ENCODE measurements at regions not wholly inside any gene's neighbourhood (a gene's known extent, or its start where the extent isn't known, plus 50 kb on each side); places are given as distances from the start of the nearest gene placed in this dataset.

DNA sequence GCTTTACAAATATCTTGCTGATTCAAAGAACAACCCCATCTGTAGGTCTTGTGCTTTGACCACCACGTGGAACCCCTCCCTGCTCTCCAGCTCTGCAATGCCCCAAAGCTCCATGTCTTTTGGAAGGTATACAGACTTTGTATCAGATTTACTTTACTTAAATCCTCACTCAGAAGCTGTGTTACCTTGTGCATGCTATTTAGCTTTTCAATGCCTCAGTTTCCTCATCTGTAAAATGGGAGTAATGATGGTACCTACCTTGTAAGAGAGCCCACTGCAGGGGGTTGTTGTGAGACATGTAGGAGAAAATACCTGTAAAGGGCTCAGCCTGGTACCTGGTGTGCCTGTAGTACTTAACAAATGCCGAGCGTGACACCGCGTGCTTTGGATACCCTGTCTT, 200.2 kb upstream of the CHD6 start:
- DNase-seq (ENCODE audit: insufficient read length, low spot score) (no peak), FAIRE-seq (no peak)
- no peak for TF ChIP-seq CTCF (IDR thresholded peaks at IDR 0.05; ENCODE audit: insufficient read depth, missing control alignments)

- no peak for DNase-seq (ENCODE audit: insufficient read length, low spot score)
- no peak for TF ChIP-seq CTCF (IDR thresholded peaks at IDR 0.05; ENCODE audit: insufficient read depth, missing control alignments)
- no peak for FAIRE-seq
Measured at GRCh38 chr20:41811456-41811855, 193.3 kb upstream of the CHD6 start.

GRCh38 chr20:41800040-41800439, 181.9 kb upstream of the CHD6 start:
- no peak for DNase-seq (ENCODE audit: insufficient read length, low spot score)
- FAIRE-seq = no peak
- no peak for TF ChIP-seq CTCF (IDR thresholded peaks at IDR 0.05; ENCODE audit: insufficient read depth, missing control alignments)

- no peak for TF ChIP-seq CTCF (IDR thresholded peaks at IDR 0.05; ENCODE audit: insufficient read depth, missing control alignments)
- FAIRE-seq (no peak), DNase-seq (ENCODE audit: insufficient read length, low spot score) (no peak)
Measured at GRCh38 chr20:41798930-41799502, 180.8 kb upstream of the CHD6 start.

DNA sequence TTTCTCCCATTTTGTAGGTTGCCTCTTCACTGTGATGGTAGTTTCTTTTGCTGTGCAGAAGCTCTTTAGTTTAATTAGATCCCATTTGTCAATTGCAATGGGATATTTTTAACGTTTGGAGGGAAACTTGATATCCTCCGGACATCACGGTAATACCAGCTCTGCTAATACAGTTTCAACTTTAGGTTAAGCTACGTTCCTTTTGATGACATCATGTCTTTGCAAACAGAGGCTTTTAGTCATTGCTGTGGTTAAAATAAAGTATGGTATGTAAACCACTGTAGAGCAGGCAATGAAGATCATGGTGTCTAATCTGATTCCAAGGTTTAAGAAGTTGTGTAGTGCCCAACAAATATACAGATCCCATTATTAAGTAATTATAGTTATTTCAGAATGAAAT, 168.0 kb upstream of the CHD6 start:
- no peak for TF ChIP-seq CTCF (IDR thresholded peaks at IDR 0.05; ENCODE audit: insufficient read depth, missing control alignments)
- FAIRE-seq = no peak
- no peak for DNase-seq (ENCODE audit: insufficient read length, low spot score)

DNA sequence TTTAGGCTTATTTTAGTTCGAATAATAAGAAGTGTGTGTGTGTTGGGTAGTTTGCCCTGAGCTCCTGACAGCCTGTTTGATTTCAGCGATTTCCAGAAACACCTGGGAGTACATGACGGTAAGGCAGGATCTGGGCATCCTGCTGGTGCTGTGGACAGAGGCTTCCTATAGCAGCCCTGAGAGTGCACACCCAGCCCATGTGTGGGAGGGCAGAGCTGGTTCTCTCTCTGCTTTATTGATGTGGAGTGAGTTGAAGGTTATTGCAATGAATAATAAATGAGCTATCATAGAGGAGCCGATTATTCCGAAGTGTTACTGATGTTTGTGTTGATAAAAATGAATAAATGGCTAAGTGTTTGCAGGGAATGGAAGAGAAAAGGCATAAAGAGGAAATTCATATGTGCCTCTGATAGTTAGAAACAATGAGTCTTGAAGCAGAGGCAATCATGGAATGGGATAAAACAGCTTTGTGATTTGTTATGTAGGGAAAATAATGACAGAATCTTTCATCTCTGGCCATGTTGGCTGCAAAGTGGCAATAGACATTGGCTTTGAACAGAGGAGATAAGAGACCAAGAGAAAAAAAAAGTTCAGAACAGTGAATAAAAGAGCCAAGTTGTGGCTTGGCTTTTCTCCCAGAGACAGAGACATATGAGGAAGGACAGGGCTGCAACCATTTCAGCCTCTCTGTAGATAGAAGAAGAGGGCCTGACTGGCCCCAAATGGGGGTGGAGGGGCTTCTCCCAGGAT, 166.2 kb upstream of the CHD6 start:
- TF ChIP-seq CTCF (IDR thresholded peaks at IDR 0.05; ENCODE audit: insufficient read depth, missing control alignments) = no peak
- FAIRE-seq = no peak
- no peak for DNase-seq (ENCODE audit: insufficient read length, low spot score)
